AG08395 (cell line): ENCODE measurements at regions not wholly inside any gene's neighbourhood (a gene's known extent, or its start where the extent isn't known, plus 50 kb on each side); places are given as distances from the start of the nearest gene placed in this dataset.
A peak's percentile ranks its signal among the peaks of the same experiment; 100 is the strongest.

Source experiments
- DNase-seq: peaks from one replicate; pipeline ENCODE4 v3.0.0; 2012; ENCODE audit warnings: mixed read lengths, low spot score

DNA sequence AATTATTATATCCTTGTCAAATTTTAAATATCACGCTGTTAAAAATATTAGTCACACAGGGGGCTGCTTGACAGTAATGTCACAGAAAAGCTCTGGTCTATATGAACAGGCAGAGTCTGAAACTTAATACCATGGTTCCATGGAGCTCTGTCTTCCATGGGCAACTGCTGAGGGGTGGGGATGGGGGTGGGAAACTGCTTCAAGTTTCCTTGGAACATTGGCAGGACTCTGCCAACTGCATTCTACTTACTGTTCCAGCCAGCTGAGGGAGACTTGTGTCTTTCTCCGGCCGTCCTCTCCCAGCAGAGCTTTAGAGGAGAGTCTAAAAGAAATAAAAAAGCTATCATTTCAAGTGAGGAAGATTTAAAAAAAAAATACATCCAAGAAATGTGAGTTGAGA lies 348.7 kb downstream of the ZIC1 start:
- DNase-seq: no peak

DNA sequence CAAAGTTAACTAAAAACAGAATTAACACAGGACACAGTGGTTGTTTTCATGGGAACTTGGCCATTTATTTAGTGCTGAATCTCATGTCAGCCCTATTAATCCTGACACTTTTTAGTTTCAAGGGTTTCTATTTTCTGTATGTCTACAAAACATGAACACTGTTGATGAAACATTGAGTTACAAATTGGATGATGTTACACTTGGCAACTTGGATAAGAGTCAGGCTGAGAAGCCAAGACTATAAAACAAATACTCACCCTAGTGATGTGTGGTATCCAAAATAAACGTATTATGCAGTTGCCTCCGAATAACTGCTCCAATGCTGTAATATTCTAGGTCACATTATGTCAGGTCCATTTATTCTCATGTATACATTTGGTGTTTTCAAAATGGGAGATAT lies 349.6 kb downstream of the ZIC1 start:
- DNase-seq: peak; percentile 2

DNA sequence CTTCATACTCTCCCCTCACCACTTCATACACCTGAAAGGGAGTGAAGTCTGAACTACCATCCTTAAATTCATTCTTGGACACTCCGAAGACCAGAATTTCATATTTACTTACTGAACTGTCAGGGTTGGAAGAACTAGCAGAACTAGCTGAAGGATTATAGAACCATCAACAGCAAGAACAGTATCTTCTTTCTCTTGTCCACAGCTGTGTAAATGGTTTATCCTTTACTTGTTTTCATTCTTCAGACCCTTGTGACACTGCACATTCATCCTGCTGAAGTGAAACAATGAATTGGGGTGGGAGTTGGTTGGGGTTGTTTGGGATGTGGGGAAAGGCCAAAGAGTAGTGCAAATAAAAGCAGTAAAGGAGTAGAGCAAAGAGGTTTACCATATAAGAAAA lies 350.9 kb downstream of the ZIC1 start:
- no peak for DNase-seq

DNA sequence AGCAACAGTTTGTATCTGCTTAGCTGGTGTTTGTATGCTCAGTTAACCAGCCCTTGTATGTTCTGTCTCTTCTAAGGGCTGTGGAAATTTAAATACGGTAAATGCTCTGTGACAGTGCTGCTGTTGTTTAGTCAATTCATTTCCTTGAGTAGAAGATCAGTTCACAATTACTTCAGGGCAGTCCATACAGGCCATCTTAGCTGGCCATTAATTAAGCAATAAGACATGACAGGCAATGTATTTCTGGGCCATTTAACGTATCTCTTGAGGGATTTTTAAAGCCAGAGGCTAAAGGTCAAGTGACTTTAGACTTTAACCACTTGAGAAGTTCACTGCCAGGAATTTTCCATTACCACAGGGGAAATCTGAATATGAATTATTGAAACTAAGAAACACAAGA lies 351.8 kb downstream of the ZIC1 start:
- no peak for DNase-seq

DNA sequence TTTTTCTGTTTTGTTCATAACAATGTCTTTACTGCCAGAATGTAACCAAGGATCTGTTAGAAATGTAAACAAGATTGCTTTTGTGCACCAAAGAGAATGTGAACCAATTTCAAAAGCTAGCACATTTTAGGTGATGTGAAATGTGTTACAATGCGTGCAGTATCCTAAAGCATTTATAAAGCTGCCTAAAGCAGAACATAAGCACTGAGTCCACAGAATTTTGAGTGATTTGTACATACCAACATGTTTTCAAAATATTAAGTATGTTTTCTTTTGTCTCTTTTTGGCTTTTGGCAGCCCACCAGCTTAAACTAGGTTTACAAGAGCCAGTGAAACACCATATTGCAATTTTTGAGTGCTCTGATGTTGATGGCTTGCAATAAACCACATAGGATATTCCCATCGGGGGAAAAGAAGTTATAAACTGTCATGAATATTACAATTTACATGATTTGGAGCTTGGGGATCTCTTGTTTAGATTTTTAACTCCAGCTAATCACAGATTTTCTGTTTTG lies 364.0 kb downstream of the ZIC1 start:
- no peak for DNase-seq

DNA sequence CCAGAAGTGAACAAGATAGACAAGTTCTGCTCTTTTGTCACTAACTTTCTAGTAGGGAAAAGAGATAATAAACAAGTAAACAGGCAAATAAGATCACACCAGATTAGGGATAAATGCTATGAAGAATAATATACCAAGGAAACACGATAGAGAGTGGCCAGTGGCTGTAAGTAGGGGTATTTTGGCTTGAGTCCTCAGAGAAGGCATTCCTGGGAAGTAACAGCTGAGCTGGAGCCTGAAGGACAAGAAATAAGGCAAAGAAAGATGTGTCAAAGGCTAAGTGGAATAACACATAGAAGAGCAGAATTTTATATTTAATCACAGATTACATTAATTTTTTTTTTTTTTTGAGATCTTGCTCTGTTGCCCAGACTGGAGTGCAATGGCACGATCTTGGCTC lies 366.2 kb downstream of the ZIC1 start:
- no peak for DNase-seq

DNA sequence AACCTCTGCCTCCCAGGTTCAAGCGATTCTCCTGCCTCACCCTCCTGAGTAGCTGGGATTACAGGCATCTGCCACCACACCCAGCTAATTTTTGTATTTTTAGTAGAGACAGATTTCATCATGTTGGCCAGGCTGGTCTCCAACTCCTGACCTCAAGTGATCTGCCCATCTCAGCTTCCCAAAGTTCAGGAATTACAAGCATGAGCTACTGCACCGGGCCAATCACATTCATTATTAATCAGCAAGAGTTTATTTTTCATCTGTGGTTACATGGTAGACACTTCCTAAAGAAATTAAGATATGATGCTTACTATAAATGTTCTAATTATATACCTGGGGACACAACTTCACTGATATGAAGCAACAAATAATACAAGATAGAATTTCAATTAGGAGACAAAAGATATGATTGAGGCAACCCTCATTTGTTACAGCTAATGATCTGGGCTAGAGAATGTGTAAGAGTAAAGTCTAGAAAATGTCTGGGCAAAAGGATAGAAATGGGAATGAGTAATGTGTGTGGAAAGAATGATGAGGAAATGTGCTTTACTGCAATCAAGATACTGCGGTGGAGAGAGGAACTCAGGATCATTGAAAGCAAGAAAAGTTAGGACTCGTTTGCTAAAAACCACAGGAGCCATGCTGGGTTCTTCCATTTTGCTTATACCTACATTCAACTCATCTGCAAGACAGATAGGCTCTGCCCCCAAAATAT lies 366.8 kb downstream of the ZIC1 start:
- DNase-seq: peak; percentile 22

DNA sequence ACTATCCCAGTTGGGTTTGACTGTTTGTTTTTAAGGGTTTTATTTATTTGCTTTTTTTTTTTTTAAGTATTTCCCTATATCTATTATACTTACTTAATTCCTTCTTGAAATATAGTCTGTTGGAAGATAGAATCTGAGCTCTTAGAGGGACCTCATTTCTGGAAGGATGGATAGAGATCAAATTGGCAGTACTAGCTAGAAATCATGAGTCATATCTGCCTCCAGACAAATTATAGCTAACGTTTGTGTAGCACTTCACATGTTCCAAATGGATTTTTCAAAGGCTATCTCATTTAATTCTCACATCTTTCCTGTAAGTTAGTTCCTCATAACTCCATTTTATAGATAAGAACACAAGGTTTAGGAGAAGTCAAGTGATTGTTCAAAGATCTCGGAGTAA lies 384.7 kb downstream of the ZIC1 start:
- DNase-seq: peak; percentile 4

DNA sequence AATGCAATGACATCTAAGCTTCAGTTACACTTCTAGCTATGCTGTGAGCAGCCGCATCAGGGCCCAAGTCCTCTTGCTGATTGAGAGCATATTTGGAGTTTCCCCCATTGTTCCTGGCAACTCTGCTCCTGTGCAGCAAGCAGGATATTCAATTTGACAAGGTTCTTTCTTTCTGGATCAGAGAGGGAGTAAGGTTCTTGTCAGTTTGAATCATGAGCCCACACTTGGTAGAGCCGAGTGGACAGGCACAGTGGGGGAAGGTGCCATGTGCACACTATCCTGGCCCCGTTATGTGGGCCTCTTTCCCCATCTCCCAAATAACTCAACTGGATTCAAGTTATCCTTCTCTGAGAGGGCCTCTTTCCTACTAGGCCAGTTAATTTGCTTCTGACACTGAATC lies 385.4 kb downstream of the ZIC1 start:
- no peak for DNase-seq

DNA sequence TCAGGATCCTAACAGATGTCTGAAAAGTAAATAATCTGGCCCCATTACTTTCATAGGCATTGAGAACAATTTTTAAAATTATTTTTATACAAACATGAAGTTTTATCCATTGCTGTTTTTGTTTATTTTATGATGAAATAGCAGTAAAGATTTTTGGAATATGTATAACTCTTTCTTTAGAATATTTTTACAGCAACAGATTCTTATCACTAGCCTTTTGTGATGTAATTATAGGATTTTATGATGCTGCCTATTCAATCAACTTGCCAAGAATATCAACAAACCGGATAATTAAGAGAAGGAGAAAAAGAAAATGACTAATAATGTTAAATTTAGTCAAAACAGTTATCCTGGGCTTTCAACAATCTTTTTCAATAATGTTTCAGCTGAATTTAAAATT lies 386.3 kb downstream of the ZIC1 start:
- DNase-seq: no peak

DNA sequence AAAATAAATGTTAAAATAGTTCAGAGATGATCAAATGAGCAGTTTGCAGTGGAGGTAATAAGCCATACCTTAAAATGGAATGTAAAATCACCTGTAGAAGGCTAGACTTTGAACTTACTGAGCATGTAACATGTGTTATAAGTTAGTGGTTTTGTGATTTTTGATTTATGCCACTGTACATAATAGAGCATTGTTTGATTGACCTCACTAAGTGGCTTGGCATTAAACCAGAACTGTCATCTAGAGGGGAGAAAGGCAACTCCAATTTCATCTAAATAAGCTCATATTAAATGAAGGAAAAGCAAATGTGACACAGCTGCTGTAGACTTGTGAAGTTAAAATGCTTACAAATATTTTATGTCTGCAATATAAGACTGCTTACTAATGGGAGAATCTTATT lies 387.9 kb downstream of the ZIC1 start:
- no peak for DNase-seq

DNA sequence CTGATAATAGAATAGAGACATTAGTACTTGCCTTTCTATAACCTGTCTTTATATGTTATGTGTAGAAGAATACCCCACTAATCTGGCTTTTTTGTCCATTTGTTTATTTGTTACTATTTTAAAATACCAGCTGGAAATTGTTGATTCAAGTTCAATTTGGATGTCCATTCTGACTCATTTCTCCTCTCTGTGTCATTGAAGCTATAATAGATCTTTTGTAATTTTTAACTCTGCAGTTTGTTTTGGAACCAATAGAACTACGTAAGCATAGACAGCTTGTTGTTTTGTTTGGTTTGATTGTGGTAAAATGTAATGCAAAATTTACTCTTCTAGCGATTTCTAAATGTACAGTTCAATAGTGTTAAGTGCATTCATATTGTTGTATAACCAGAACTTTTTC lies 390.4 kb downstream of the ZIC1 start:
- no peak for DNase-seq

DNA sequence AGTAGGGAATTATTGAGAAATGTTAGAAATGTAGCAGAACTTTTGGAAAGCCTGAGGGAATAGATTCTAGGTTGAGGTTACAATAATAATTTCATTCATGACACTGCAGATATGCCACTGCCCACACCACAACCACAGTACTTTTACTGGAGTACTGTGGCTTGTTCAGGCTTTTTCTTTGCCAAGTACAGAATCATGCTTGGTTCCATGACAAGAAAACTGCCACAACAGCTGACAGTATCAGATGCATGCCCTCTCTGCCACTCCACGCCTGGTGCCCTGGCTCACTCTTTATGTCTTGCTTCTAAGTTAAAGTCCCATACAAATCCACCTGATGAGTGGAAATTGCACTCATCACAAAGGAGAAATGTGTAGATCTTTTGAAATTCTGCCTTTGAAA lies 398.6 kb downstream of the ZIC1 start:
- DNase-seq: no peak

DNA sequence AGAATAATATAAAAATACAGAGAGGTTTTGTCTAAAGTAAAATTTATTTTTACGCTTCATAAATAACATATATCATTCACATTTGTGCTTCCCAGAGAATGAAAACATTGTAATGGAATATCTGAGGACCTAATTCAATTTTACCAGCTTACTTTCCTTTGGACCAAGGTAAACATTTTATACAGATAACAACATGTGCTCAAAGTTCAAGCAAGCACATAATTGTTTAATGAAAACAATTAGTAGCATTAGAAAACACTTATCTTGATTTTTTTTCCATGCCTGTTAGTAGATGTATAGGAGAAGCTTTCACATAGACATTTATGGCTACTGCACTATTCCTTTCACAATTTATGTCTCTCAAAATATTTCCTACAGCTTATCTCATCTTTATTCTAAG lies 400.0 kb downstream of the ZIC1 start:
- no peak for DNase-seq

DNA sequence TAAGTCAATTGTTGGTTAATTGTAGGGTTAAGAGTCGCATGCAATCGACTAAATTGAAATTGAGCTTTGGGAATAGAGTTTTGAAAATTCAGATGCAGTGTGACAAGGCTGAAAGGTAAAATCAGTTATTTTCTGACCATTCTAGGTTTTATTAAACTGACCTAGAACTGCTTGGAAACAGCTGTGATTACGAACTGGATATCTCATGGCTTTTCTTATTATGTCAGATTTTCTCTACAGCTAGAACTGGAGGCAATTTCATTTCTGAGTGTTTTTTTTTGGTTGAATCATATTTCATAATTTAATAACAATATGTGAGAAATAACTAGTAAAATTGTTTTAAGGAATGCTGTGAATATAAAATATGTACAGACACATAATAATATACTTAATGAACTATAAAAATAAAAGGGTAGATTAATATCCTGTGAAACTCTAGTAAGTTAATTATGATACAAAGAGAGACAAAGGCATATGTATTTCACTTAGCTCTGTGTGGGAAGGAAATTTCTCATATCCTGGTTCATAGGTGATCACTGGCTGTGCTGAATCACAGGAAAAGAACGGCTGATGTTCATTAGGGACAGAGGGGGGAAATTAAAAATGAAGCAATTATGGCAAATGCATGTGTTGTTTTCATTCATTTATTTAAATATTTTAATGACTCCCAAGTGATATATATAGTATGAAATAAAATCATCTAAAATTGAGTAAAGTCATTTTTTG lies 403.2 kb downstream of the ZIC1 start:
- no peak for DNase-seq

DNA sequence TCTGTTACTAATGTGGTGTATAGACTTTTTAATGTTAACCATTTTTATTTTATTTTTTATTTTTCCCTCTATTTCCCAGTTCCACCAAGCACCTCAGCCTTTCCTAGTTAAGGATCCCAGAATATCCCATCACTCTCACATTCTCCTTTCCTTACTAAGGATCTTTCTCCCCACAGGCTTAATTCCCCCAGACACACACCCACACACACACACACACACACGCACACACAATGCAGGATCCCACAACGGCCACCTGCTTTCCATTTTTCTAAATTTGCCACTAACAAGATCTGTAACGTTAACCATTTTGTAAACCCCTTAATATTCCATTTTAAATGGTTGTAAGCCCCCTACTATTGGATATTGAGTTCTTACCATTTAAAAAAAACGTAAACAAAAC lies 404.1 kb downstream of the ZIC1 start:
- no peak for DNase-seq

DNA sequence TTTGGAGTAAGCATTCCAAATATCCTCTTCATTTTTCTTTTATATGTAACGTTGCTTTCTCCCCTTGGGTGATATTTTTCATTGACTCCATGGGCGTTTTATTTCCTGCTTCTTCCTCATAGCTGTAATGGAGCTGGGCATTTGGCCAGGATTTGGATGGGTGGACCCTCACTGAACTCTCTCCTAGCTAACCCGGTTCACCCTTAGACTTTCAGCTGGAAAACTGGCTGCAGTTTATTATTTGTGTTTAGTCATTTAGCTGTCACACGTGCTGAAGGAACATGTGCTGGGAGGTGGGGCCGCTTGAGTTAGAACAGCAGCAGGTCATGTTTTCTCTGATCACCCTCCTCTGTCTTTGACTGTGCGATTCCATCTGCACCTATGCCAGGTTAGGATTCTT lies 407.6 kb downstream of the ZIC1 start:
- peak; percentile 2 for DNase-seq

DNA sequence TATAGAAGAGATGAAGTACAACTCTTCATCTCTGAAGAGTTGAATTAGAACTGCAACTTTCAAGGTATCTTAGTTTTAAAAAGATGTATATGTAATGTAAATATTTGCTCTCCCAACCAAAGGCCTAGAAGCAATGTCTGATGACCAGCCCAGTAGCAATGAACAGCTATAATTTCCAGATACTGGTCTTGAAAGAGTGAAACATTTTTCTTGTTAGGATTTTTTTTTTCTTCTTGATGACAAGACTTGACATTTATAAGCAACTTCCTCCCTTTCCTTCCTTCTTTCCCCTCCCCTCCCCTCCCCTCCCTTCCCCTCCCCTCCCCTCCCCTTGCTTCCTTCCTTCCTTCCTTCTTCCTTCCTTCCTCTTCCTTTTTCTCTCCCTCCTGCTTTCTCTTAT lies 423.4 kb downstream of the ZIC1 start:
- no peak for DNase-seq

DNA sequence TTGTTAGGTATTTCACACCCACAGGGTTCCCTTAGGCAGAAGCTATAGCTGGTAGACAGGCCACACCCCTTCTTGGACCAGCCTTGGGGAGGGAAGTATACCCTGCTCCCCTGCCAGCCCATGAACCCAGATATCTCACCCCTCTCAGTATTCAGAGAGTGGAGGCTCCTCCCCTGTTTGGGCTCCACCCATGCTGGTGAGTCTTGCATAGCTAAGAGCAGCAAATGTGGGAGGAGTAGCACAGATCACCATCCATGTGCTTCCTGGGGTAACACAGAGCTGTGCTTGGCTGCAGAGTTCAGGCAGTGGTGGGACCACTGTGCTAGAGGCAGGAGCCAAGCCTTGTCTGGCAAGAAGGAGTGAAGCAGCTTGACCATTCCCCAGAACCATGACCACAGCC lies 427.2 kb downstream of the ZIC1 start:
- no peak for DNase-seq

DNA sequence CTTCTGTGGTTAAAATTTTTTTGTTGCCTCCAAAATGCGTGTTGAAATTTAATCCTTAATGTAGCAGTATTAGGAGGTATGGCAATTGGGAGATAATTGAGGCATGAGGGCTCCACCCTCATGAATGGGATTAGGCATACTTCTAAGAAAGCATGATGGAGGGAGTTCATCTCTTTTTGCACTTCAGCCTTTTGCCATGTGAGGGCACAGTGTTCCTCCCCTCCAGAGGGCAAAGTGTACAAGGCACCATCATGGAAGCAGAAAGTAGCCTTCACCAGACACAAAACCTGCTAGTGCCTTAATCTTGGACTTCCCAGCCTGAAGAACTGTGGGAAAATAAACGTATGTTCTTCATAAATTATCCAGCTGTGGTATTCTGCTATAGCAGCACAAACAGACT lies 429.5 kb downstream of the ZIC1 start:
- no peak for DNase-seq

DNA sequence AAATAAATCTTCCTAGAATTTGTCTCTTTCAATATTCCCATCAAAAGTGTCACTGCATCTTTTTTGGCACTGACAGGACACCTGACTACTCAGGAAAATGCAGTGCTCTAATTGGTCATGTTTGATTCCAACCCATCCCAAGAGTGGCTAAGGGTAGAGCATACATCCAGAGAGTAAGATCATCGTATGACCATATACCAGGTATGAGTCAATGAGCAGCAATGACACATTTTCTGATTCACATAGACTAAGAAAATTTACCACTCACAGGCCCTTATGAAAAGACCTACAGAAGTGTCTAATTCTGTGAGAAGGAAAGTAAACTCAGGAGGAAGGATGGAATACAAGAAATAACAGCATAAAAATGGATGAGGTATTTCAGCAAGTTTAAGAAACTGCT lies 434.2 kb downstream of the ZIC1 start:
- no peak for DNase-seq

DNA sequence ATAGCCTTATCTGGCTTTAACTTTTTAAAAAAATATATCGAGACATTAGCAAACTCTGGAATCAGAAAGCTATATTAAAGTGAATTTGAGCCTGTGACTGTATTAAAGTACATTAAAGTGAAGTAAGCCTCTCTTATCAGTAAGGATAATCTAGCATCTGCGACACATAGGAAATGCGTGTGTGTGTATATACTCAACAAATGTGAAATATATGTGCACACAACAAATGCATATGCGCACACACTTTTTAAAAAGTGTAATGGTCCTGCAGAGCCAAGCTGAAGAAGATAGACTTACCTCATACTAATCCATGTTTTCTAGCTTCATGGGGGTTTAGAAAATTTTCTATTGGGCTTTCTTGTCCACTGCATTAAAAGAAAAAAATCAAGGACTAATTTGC lies 437.1 kb downstream of the ZIC1 start:
- DNase-seq: no peak

DNA sequence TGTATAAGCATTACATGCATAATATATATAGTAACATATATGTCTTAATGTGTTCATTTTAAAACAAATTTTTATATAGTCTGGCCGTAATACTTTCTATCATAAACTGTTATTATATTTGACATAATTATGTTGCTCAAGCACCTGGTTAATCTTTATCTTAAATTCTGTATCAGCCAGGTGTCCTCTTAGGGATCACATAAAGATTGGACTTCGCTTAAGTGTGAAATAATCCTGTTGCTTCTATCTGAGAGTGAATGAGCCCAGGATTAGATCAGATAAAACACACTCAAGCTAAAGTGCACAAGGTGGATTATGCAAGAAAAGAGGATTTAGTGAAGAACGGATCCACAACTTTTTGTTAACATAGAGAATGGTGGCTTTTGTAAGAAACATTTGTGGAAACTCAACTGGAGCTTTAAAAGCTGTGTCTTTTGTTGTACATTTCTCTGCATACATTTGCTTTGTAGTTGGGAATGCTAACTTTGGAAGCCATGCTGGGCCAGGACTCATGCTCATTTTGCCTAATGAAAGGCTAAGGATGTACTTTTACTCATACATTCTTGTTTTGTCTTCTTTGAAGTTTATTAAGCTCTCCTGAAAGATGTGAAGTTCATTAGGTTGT lies 437.8 kb downstream of the ZIC1 start:
- DNase-seq: no peak
